Endodermal cell (in vitro differentiated cells): ENCODE measurements at regions not wholly inside any gene's neighbourhood (a gene's known extent, or its start where the extent isn't known, plus 50 kb on each side); places are given as distances from the start of the nearest gene placed in this dataset.

Source experiments
- DNase-seq: peaks from one replicate; pipeline ENCODE4 v3.0.0-alpha.2; 2017
- H3K27ac ChIP-seq: 2 replicates; pipeline ENCODE4 v1.5.1; 2013; ENCODE audit warnings: mild to moderate bottlenecking, low read depth, low read length, moderate library complexity
- H3K27me3 ChIP-seq: 2 replicates; pipeline ENCODE4 v1.6.1; 2013; ENCODE audit warnings: mild to moderate bottlenecking, low read length, moderate library complexity; ENCODE audit not compliant: insufficient read depth, control insufficient read depth, poor library complexity, severe bottlenecking
- H3K36me3 ChIP-seq: 2 replicates; pipeline ENCODE4 v1.7.0; 2013; ENCODE audit warnings: mild to moderate bottlenecking, low read length, moderate library complexity; ENCODE audit not compliant: control insufficient read depth, insufficient read depth
- H3K4me1 ChIP-seq: one replicate; pipeline ENCODE4 v1.7.0; 2013; ENCODE audit warnings: low read length; ENCODE audit not compliant: control insufficient read depth, insufficient read depth
- H3K4me3 ChIP-seq: 2 replicates; pipeline ENCODE4 v1.5.1; 2013; ENCODE audit warnings: mild to moderate bottlenecking, low read length, moderate library complexity
- H3K9ac ChIP-seq: 2 replicates; pipeline ENCODE4 v1.6.1; 2013; ENCODE audit warnings: mild to moderate bottlenecking, low read length, moderate library complexity; ENCODE audit not compliant: poor library complexity, severe bottlenecking; ENCODE audit errors: extremely low read depth
- H3K9me3 ChIP-seq: 2 replicates; pipeline ENCODE4 v1.6.1; 2013; ENCODE audit warnings: mild to moderate bottlenecking, low read length, moderate library complexity; ENCODE audit not compliant: control insufficient read depth
- H3K27ac Mint-ChIP-seq: 2 replicates; pipeline ENCODE4 v1.8.0; 2020; ENCODE audit warnings: mixed read lengths
- H3K27me3 Mint-ChIP-seq: 2 replicates; pipeline ENCODE4 v1.8.0; 2021; ENCODE audit warnings: mild to moderate bottlenecking, mixed read lengths; ENCODE audit not compliant: insufficient read depth
- H3K36me3 Mint-ChIP-seq: 2 replicates; pipeline ENCODE4 v1.8.0; 2020; ENCODE audit warnings: low read depth, mixed read lengths
- H3K4me1 Mint-ChIP-seq: 2 replicates; pipeline ENCODE4 v1.8.0; 2020; ENCODE audit warnings: mixed read lengths
- H3K4me3 Mint-ChIP-seq: 2 replicates; pipeline ENCODE4 v1.8.0; 2020; ENCODE audit warnings: mild to moderate bottlenecking, moderate library complexity, mixed read lengths
- H3K9me3 Mint-ChIP-seq: 2 replicates; pipeline ENCODE4 v1.8.0; 2020; ENCODE audit warnings: mild to moderate bottlenecking, mixed read lengths
- CTCF ChIP-seq: fragments of 200-600 bp; sonication (generic); conservative IDR thresholded peaks from 2 replicates; pipeline ENCODE4 v1.5.0; 2021; ENCODE audit warnings: antibody characterized with exemption, mild to moderate bottlenecking
- WGBS, 2 experiments: methylation state at CpG; one replicate each; pipeline versions ENCODE4 v1.1.5 to v1.1.7; 2013; ENCODE audit warnings: missing lambda C conversion rate in 2 of 2, mixed read lengths in 1 of 2; ENCODE audit not compliant: insufficient coverage in 1 of 2, insufficient read length in 1 of 2; 5-methylcytosine and 5-hydroxymethylcytosine counted together

GRCh38 chr20:52017669-52018317 is 173.8 kb downstream of the ZFP64 start:
- Histone ChIP-seq H3K4me1 (peaks cover 4% of the 10 kb centered on the region), H3K27ac (no peak overlapping the region), H3K9me3 (no peaks in the 10 kb centered on the region), H3K27me3 (no peaks in the 10 kb centered on the region), H3K9ac (no peak overlapping the region), H3K4me3 (no peak overlapping the region), H3K36me3 (no peaks in the 10 kb centered on the region)
- 96 to 100% methylated on average over 3 to 6 of the region's 6 CpGs for WGBS, 2 experiments
- Mint-ChIP-seq H3K9me3 (no peaks in the 10 kb centered on the region), H3K4me1 (peaks cover 21% of the 10 kb centered on the region), H3K4me3 (no peak overlapping the region), H3K27ac (no peak overlapping the region), H3K36me3 (no peaks in the 10 kb centered on the region), H3K27me3 (no peaks in the 10 kb centered on the region)
- DNase-seq = no peak
- no peak for TF ChIP-seq CTCF

GRCh38 chr20:52016022-52016421 is 175.6 kb downstream of the ZFP64 start:
- Mint-ChIP-seq H3K27me3 (no peaks in the 10 kb centered on the region), H3K4me1 (peaks cover 15% of the 10 kb centered on the region), H3K9me3 (peaks cover 8% of the 10 kb centered on the region), H3K27ac (no peak overlapping the region), H3K36me3 (no peaks in the 10 kb centered on the region), H3K4me3 (no peak overlapping the region)
- DNase-seq = no peak
- no peaks in the 10 kb centered on the region for H3K36me3 ChIP-seq
- H3K27ac ChIP-seq = no peak overlapping the region
- H3K4me1 ChIP-seq = peaks cover 4% of the 10 kb centered on the region
- H3K4me3 ChIP-seq = no peak overlapping the region
- H3K27me3 ChIP-seq = no peaks in the 10 kb centered on the region
- TF ChIP-seq CTCF = no peak
- H3K9me3 ChIP-seq = peaks cover 8% of the 10 kb centered on the region
- WGBS, 2 experiments = 91 to 92% methylated on average over 5 of the region's 5 CpGs
- no peak overlapping the region for H3K9ac ChIP-seq

GRCh38 chr20:52015155-52015554 is 176.4 kb downstream of the ZFP64 start:
- no peaks in the 10 kb centered on the region for H3K36me3 Mint-ChIP-seq
- Histone ChIP-seq H3K4me3 (no peak overlapping the region), H3K27ac (no peak overlapping the region), H3K36me3 (no peaks in the 10 kb centered on the region), H3K9ac (no peak overlapping the region), H3K9me3 (peaks cover 8% of the 10 kb centered on the region), H3K4me1 (no peaks in the 10 kb centered on the region), H3K27me3 (no peaks in the 10 kb centered on the region)
- no peak for TF ChIP-seq CTCF
- H3K4me1 Mint-ChIP-seq = peaks cover 14% of the 10 kb centered on the region
- 93 to 100% methylated on average over 2 to 5 of the region's 5 CpGs for WGBS, 2 experiments
- H3K27me3 Mint-ChIP-seq = no peaks in the 10 kb centered on the region
- peaks cover 13% of the 10 kb centered on the region for H3K9me3 Mint-ChIP-seq
- no peak for DNase-seq
- H3K4me3 Mint-ChIP-seq = no peak overlapping the region
- H3K27ac Mint-ChIP-seq = no peak overlapping the region
